K562 (cell line): ENCODE measurements at regions not wholly inside any gene's neighbourhood (a gene's known extent, or its start where the extent isn't known, plus 50 kb on each side); places are given as distances from the start of the nearest gene placed in this dataset.

Experiments
- ATAC-seq: fragments of 200-7000 bp; cut with Tn5 transposase; 3 replicates; pipeline ENCODE4 v1.9.1; 2020; ENCODE audit warnings: moderate library complexity
- BruUV-seq: library from RNA; stranded (reverse); fragments of 400-500 nt; replicated peaks from 2 replicates; lab custom pipeline; 2021; lab: Mats Ljungman, UMichigan
- CTCF ChIA-PET: fragments of 300-600 bp; formaldehyde crosslinking; extraction: SDS; loops from one replicate; lab custom pipeline; 2021; ENCODE audit warnings: low intra/inter-chr PET ratio; lab: Yijun Ruan, JAX
- POLR2A ChIA-PET: fragments of 300-600, 350-650 bp; sonication (Branson Sonifier 250); formaldehyde crosslinking; extraction: SDS; loops from one replicate; lab custom pipeline; 2021; ENCODE audit warnings: antibody characterized with exemption, inconsistent platforms; lab: Yijun Ruan, JAX
- DNase-seq, 4 experiments: peaks; one replicate each; pipeline versions ENCODE4 v3.0.0 to v3.0.0-alpha.2; 2011 to 2018; ENCODE audit warnings: low spot score in 3 of 4, mixed read lengths in 3 of 4; ENCODE audit errors: extremely low read depth in 1 of 4
- FAIRE-seq: peaks from 2 replicates; lab custom pipeline; 2011; peaks lifted over from hg19 to GRCh38; lab: Jason Lieb, UNC
- H2AFZ ChIP-seq: 2 replicates; pipeline ENCODE4 v1.6.0; 2011; ENCODE audit warnings: low read depth, low read length, control low read depth, inconsistent platforms
- H3K27ac ChIP-seq: fragments of 200-600 bp; 3 replicates; pipeline ENCODE4 v1.8.0; 2011; ENCODE audit warnings: low read depth, mild to moderate bottlenecking, control low read depth, inconsistent platforms, low read length, moderate library complexity, mixed read lengths; ENCODE audit errors: extremely low read depth
- H3K27me3 ChIP-seq, 2 experiments: fragments of 300-600 bp in 1 of 2; 2 replicates in 1 of 2; 3 replicates in 1 of 2; pipeline versions ENCODE4 v1.6.0 to v1.8.0; 2011; ENCODE audit warnings: inconsistent platforms in 2 of 2, low read length in 2 of 2, mild to moderate bottlenecking in 1 of 2, mixed read lengths in 1 of 2, moderate library complexity in 1 of 2; ENCODE audit not compliant: control insufficient read depth in 2 of 2, insufficient read depth in 2 of 2
- H3K36me3 ChIP-seq: fragments of 300-600 bp; 3 replicates; pipeline ENCODE4 v1.8.0; 2011; ENCODE audit warnings: mild to moderate bottlenecking, low read length, inconsistent platforms; ENCODE audit not compliant: control insufficient read depth, insufficient read depth
- H3K4me1 ChIP-seq, 2 experiments: fragments of 200-600 bp in 1 of 2; replicated peaks in 1 of 2; 2 replicates in 1 of 2; 3 replicates in 1 of 2; pipeline versions ENCODE4 v1.5.1 to v1.8.0; 2011; ENCODE audit warnings: inconsistent platforms in 2 of 2, low read length in 2 of 2, mild to moderate bottlenecking in 1 of 2, mixed read lengths in 1 of 2, moderate library complexity in 1 of 2; ENCODE audit not compliant: control insufficient read depth in 2 of 2, insufficient read depth in 2 of 2
- H3K4me2 ChIP-seq: 2 replicates; pipeline ENCODE4 v1.6.1; 2011; ENCODE audit warnings: low read length, control low read depth, inconsistent platforms, mixed read lengths; ENCODE audit not compliant: insufficient read depth
- H3K4me3 ChIP-seq: fragments of 200-600 bp; sonication (generic), shearing (Covaris generic); 2 replicates; pipeline ENCODE4 v1.5.1; 2016; ENCODE audit warnings: control low read depth, inconsistent platforms
- H3K79me2 ChIP-seq: fragments of 200-600 bp; 3 replicates; pipeline ENCODE4 v1.8.0; 2011; ENCODE audit warnings: low read length, inconsistent platforms; ENCODE audit not compliant: control insufficient read depth, insufficient read depth
- H3K9ac ChIP-seq, 2 experiments: 2 replicates each; pipeline versions ENCODE4 v1.6.0 to v1.6.1; 2011; ENCODE audit warnings: low read depth in 2 of 2, low read length in 2 of 2, control low read depth in 1 of 2, inconsistent platforms in 1 of 2, mild to moderate bottlenecking in 1 of 2, mixed read lengths in 1 of 2; ENCODE audit not compliant: insufficient read depth in 1 of 2
- H3K9me1 ChIP-seq: one replicate; pipeline ENCODE4 v1.6.0; 2011; ENCODE audit warnings: inconsistent platforms, mild to moderate bottlenecking, low read length, moderate library complexity; ENCODE audit not compliant: control insufficient read depth, insufficient read depth
- H3K9me3 ChIP-seq: replicated peaks from 2 replicates; pipeline ENCODE4 v1.5.1; 2011; ENCODE audit warnings: low read depth, low read length, inconsistent platforms; ENCODE audit not compliant: control insufficient read depth, insufficient read depth
- H4K20me1 ChIP-seq: replicated peaks from 2 replicates; pipeline ENCODE4 v1.6.1; 2011; ENCODE audit warnings: low read length, inconsistent platforms, mixed read lengths; ENCODE audit not compliant: control insufficient read depth, insufficient read depth
- HNRNPK ChIP-seq: fragments of 200-400 bp; formaldehyde crosslinking; IDR thresholded peaks from one replicate; pipeline ENCODE4 v1.6.1; 2018; ENCODE audit warnings: mild to moderate bottlenecking, low read depth, low read length; ENCODE audit not compliant: poor library complexity, severe bottlenecking
- PCBP1 ChIP-seq: fragments of 200-400 bp; formaldehyde crosslinking; IDR thresholded peaks from 2 replicates; pipeline ENCODE4 v1.6.1; 2018; ENCODE audit warnings: mild to moderate bottlenecking, low read depth, low read length; ENCODE audit not compliant: poor library complexity, severe bottlenecking
- PCBP2 ChIP-seq: fragments of 200-400 bp; formaldehyde crosslinking; IDR thresholded peaks from 2 replicates; pipeline ENCODE4 v1.6.1; 2018; ENCODE audit warnings: low read length, low read depth, mild to moderate bottlenecking, moderate library complexity; ENCODE audit not compliant: poor library complexity, severe bottlenecking
- in situ Hi-C: fragments of 300-500 bp; cut with MboI; formaldehyde crosslinking; loops from 4 replicates; pipeline ENCODE4 v1.15.0; 2018; ENCODE audit warnings: inconsistent platforms, mixed read lengths
- intact Hi-C: fragments of 100-400 bp; cut with micrococcal nuclease; formaldehyde crosslinking; loops from 2 replicates; pipeline ENCODE4 v1.14.2; 2022
- TF ChIP-seq, protein P1 (sequence below): fragments of 250-450 bp; sonication (Bioruptor Pico); IDR thresholded peaks from 2 replicates; pipeline ENCODE4 v1.5.1; 2021; ENCODE audit warnings: mild to moderate bottlenecking
- TF ChIP-seq, protein P2 (sequence below), 3 experiments: IDR thresholded peaks in 2 of 3; conservative IDR thresholded peaks in 1 of 3; 2 replicates each; pipeline ENCODE4 v1.5.1; 2011 to 2012; ENCODE audit warnings: low read length in 3 of 3, mild to moderate bottlenecking in 3 of 3, control low read depth in 2 of 3, improper control_type of control experiment in 1 of 3, inconsistent platforms in 1 of 3, low read depth in 1 of 3, mixed read lengths in 1 of 3, moderate library complexity in 1 of 3; ENCODE audit not compliant: insufficient read depth in 2 of 3
- TF ChIP-seq, protein P3 (sequence below): fragments of 250-450 bp; sonication (Bioruptor Pico); IDR thresholded peaks from 2 replicates; pipeline ENCODE4 v1.5.0; 2021

DNA sequence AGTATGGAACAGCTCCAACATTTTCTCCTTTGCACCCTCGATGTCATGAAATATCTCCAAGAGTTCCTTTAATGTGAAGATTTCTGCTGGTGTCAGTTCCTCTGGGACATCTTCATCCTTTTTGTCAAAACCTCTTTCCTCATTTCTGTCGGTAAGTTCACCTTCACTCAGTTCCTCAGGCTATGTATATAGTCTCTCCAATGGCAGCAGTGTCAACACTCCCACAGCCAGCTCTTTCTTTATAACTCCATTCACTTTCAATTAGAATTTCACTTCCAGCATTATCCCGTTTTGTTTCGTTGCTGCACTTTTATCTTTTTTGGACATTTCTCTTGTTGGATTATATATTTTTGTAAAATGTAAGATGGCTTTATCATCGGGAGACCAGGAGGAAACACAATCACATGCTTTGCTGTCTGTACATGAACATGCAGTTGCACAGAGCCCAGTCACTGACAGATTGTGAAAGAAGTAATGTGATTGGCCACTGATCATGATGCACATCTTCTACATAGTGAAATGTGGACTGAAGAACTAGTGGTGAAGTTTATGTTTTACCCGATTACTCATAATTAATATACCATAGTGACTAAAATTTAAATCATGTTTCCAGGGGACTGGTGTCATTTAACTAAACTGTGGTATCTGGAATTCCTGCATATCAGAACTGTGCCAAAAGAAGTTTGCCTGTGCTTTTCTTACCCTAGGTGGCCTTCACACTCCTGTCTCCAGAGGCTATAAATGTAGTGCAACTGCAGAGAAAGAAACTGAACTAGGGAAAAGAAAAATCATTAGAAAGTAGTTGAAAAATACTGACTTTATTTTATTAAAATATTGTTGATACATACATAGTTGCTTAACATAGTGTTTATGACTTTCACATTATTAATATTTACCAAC, 289.6 kb downstream of the PPP1R3A start (continued):
- TF ChIP-seq, protein P1, sequence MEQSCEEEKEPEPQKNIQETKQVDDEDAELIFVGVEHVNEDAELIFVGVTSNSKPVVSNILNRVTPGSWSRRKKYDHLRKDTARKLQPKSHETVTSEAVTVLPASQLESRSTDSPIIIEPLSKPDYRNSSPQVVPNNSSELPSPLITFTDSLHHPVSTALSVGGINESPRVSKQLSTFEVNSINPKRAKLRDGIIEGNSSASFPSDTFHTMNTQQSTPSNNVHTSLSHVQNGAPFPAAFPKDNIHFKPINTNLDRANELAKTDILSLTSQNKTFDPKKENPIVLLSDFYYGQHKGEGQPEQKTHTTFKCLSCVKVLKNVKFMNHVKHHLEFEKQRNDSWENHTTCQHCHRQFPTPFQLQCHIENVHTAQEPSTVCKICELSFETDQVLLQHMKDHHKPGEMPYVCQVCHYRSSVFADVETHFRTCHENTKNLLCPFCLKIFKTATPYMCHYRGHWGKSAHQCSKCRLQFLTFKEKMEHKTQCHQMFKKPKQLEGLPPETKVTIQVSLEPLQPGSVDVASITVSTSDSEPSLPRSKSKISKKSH (CRISPR knock-in tag), result no peak
- TF ChIP-seq, protein P2, sequence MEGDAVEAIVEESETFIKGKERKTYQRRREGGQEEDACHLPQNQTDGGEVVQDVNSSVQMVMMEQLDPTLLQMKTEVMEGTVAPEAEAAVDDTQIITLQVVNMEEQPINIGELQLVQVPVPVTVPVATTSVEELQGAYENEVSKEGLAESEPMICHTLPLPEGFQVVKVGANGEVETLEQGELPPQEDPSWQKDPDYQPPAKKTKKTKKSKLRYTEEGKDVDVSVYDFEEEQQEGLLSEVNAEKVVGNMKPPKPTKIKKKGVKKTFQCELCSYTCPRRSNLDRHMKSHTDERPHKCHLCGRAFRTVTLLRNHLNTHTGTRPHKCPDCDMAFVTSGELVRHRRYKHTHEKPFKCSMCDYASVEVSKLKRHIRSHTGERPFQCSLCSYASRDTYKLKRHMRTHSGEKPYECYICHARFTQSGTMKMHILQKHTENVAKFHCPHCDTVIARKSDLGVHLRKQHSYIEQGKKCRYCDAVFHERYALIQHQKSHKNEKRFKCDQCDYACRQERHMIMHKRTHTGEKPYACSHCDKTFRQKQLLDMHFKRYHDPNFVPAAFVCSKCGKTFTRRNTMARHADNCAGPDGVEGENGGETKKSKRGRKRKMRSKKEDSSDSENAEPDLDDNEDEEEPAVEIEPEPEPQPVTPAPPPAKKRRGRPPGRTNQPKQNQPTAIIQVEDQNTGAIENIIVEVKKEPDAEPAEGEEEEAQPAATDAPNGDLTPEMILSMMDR (IDR thresholded peaks at IDR 0.05 in 2 of 3, conservative IDR thresholded peaks at IDR 0.05 in 1 of 3; ENCODE audit: insufficient read depth in 2 of 3, low read depth in 1 of 3, low read length in 3 of 3), result no peak

DNA sequence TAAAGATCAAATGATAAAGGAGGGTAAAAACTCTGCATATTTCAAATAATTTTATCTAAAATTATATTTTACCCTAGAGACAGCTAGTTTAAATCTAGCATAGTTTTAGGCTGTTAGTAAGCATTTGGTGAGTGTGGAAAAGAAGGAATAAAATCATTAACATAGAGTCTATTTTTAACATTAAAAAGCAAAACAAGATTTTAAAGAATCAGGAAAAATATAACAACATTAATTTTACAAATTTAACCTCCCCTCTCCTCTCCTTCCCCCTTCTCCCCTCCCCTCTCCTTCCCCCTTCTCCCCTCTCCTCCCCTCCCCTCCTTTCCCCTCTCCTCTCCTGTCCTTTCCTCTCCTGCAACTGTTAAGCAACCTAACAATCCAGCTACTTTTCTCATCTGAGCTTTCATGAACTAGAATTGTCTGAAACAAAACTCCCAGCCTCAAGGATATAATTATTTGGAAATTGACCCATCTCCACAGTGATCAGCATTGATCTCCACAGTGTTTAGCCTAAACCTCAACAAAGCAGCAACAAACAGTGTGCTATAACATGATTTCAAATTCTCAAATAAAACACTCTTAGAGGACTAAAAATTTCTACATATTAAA, 293.2 kb downstream of the PPP1R3A start:
- TF ChIP-seq, protein P3, sequence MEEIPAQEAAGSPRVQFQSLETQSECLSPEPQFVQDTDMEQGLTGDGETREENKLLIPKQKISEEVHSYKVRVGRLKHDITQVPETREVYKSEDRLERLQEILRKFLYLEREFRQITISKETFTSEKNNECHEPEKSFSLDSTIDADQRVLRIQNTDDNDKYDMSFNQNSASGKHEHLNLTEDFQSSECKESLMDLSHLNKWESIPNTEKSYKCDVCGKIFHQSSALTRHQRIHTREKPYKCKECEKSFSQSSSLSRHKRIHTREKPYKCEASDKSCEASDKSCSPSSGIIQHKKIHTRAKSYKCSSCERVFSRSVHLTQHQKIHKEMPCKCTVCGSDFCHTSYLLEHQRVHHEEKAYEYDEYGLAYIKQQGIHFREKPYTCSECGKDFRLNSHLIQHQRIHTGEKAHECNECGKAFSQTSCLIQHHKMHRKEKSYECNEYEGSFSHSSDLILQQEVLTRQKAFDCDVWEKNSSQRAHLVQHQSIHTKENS (CRISPR knock-in tag), result no peak
- peak; percentile 94 for TF ChIP-seq HNRNPK
- peak; percentile 81 for TF ChIP-seq PCBP1
- peak; percentile 97 for TF ChIP-seq PCBP2
- no peaks in the 10 kb centered on the region for H3K79me2 ChIP-seq
- no peaks in the 10 kb centered on the region for H3K9me1 ChIP-seq
- BruUV-seq, result no TSS peak
- no peak overlapping the region for H3K9ac ChIP-seq
- DNase-seq, result no peak
- intact Hi-C loops (no loop called here), in situ Hi-C loops (no loop called here)
- no peak for FAIRE-seq
- no peak for ATAC-seq
- H3K4me1 ChIP-seq, result no peaks in the 10 kb centered on the region
- H2AFZ ChIP-seq, result no peak overlapping the region
- H3K4me2 ChIP-seq, result no peak overlapping the region
- no peaks in the 10 kb centered on the region for H3K36me3 ChIP-seq
- H4K20me1 ChIP-seq, result no peaks in the 10 kb centered on the region
- no peak overlapping the region for H3K27ac ChIP-seq
- no peak overlapping the region for H3K4me3 ChIP-seq
- no peaks in the 10 kb centered on the region for H3K27me3 ChIP-seq
- no peaks in the 10 kb centered on the region for H3K9me3 ChIP-seq
- ChIA-PET POLR2A (interaction anchor here (1.2 kb wide), 1 partner anchor 10 kb away, joined by 3 read pairs; no protein-coding TSS in a partner anchor), CTCF (no interaction called here)
